CMK (cell line): ENCODE measurements at regions not wholly inside any gene's neighbourhood (a gene's known extent, or its start where the extent isn't known, plus 50 kb on each side); places are given as distances from the start of the nearest gene placed in this dataset.
A peak's percentile ranks its signal among the peaks of the same experiment; 100 is the strongest.

Experiments
- DNase-seq: peaks from one replicate; pipeline ENCODE4 v3.0.0-alpha.2; 2010; ENCODE audit warnings: low read depth

GRCh38 chr2:41405441-41405840 lies 642.4 kb upstream of the PKDCC start:
- no peak for DNase-seq

- no peak for DNase-seq
These were observed 638.5 kb upstream of the PKDCC start for GRCh38 chr2:41409328-41409727.

GRCh38 chr2:41410011-41410410 lies 637.8 kb upstream of the PKDCC start:
- no peak for DNase-seq

- DNase-seq = no peak
These were observed 633.9 kb upstream of the PKDCC start for GRCh38 chr2:41413813-41414485.

- DNase-seq = peak; percentile 15
These were observed 633.2 kb upstream of the PKDCC start for GRCh38 chr2:41414486-41415230.

GRCh38 chr2:41417511-41417910 lies 630.3 kb upstream of the PKDCC start:
- DNase-seq = no peak

GRCh38 chr2:41420219-41420618 lies 627.6 kb upstream of the PKDCC start:
- DNase-seq = no peak

GRCh38 chr2:41420872-41421271 lies 626.9 kb upstream of the PKDCC start:
- no peak for DNase-seq

- DNase-seq = no peak
These were observed 616.1 kb upstream of the PKDCC start for GRCh38 chr2:41431756-41432155.

GRCh38 chr2:41432459-41432858 lies 615.4 kb upstream of the PKDCC start:
- no peak for DNase-seq

GRCh38 chr2:41434991-41435390 lies 612.8 kb upstream of the PKDCC start:
- DNase-seq = no peak

GRCh38 chr2:41441958-41442357 lies 605.9 kb upstream of the PKDCC start:
- no peak for DNase-seq

GRCh38 chr2:41445865-41446264 lies 602.0 kb upstream of the PKDCC start:
- no peak for DNase-seq

- DNase-seq = no peak
These were observed 601.6 kb upstream of the PKDCC start for GRCh38 chr2:41446266-41446665.

GRCh38 chr2:41448221-41448620 lies 599.6 kb upstream of the PKDCC start:
- no peak for DNase-seq

- no peak for DNase-seq
These were observed 590.8 kb upstream of the PKDCC start for GRCh38 chr2:41457026-41457425.

- no peak for DNase-seq
These were observed 587.2 kb upstream of the PKDCC start for GRCh38 chr2:41460661-41461060.

- DNase-seq = no peak
These were observed 583.4 kb upstream of the PKDCC start for GRCh38 chr2:41464395-41464794.

GRCh38 chr2:41475959-41476358 lies 571.9 kb upstream of the PKDCC start:
- DNase-seq = peak; percentile 32

GRCh38 chr2:41482659-41483058 lies 565.2 kb upstream of the PKDCC start:
- no peak for DNase-seq

- DNase-seq = no peak
These were observed 564.6 kb upstream of the PKDCC start for GRCh38 chr2:41483226-41483625.

GRCh38 chr2:41483982-41484857 lies 563.6 kb upstream of the PKDCC start:
- DNase-seq = no peak

GRCh38 chr2:41484858-41485234 lies 563.0 kb upstream of the PKDCC start:
- DNase-seq = no peak
